Hematopoietic multipotent progenitor cell (in vitro differentiated cells): ENCODE measurements at regions not wholly inside any gene's neighbourhood (a gene's known extent, or its start where the extent isn't known, plus 50 kb on each side); places are given as distances from the start of the nearest gene placed in this dataset.

Source experiments
- DNase-seq, 3 donors: peaks; one replicate each; pipeline ENCODE4 v3.0.0-alpha.2; 2011 to 2015; ENCODE audit warnings: low read depth in 2 of 3, low spot score in 2 of 3

- no peak for DNase-seq
Observed at GRCh38 chr7:9782275-9782674, 1191.4 kb upstream of the PHF14 start.

DNA sequence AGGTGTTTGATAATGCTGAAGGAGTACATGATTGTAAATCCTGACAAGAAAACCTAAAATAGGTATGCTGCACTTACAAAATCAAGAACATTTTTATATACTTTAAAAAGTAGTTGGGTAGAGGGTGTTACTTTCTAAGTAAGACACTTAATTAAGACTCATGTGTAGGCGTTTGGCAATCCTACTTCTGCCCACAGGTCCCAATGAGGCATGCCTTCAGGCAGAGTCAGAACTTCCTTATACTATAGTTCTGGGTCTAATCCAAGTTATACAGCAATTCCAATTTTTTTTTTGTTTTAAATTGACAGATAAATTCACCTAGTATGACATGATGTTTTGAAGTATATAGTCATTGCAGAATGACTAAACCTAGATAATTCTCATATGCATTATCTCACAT lies 1188.5 kb upstream of the PHF14 start:
- no peak for DNase-seq

DNA sequence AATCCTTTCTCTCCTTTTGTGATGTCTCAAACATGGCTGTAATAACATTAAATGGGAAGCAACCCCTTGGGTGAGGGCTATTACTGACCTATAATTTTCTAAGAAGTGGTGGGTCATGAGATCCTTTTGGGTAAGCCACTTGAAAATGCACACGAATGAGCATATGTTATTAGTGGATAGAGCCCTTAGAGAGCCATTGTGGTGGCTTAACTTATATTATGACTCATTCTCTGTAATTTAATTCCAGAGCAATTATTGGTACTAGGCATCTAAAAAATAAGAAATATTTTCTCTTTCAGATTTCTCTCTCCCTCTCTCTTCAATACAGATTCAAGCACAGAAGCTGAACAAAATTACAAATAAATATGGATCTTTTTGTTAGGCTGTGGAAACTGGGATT lies 1177.4 kb upstream of the PHF14 start:
- no peak for DNase-seq

GRCh38 chr7:9822458-9823290 lies 1151.0 kb upstream of the PHF14 start:
- DNase-seq: no peak

GRCh38 chr7:9835199-9835598 lies 1138.5 kb upstream of the PHF14 start:
- no peak for DNase-seq

DNA sequence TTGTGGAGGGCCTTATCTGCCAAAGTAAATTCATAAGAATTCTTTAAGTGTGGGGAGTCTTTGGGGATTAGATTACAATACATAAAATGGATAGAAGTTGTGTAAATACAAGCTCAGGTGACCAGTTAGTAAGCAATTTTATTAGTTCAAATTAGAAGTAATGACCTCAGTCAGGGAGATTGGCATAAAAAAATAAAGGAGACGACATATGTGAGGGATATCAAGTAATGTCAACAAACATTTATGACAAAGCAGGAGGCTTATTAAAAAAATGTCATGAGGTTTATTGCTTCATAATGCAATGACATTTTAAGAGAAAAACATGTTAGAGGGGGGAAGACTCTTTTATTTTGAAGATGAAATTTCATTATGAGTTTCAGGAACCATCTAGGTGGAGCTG lies 1137.0 kb upstream of the PHF14 start:
- DNase-seq: no peak

DNA sequence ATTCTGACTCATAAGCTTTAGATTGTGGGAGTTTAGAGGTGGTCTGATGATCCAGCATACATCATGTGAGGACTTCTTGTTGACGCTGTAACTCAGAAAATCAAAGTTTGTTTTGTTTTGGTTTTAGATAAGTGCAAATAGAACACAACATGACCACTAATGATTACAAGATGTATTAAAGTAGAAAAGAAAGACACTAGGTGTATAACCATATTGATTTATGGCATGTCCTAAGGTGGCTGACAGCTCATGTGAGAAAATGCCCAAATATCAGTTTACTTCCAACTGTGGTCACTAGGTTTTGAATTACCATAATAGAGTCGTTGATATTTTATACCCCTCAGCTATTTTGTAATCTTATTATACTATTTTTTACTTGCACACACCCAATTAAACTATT lies 1131.4 kb upstream of the PHF14 start:
- DNase-seq: no peak

DNA sequence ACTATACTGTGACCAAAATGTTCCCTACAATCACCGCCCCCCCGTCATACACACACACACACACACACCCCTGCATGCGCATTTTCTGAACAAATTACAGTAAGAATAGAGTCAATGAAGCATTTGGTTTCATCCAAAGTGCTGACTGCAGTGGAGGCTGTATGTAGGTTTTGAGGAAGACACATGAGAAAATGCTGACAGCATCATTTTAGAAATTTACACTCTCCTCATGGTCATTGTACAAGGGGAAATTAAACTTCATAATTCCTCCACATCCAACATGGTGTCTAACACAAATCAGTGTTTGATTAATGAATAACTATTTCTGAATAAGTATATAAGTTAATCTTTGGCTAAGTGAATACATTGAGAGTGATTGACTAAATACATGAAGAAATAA lies 1126.8 kb upstream of the PHF14 start:
- no peak for DNase-seq

DNA sequence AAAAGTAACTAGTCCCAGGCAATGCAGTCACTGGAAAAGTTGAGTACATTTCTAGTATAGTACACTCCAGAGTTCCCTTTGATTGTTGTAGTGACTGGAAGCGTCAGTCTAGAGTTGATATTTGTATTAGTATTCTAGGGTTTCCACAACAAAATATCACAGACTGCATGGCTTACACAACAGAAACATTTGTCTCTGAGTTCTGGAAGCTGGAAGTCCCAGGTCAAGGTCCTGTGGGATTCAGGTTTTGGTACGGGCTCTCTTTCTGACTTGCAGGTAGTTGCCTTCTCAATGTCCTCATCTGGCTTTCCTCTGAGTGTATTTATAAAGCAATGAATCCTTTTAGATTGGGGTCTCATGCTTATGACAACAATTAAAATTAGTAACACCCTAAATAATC lies 1119.1 kb upstream of the PHF14 start:
- no peak for DNase-seq

- no peak for DNase-seq
Observed at GRCh38 chr7:9856668-9857067, 1117.0 kb upstream of the PHF14 start.

GRCh38 chr7:9863545-9863944 lies 1110.1 kb upstream of the PHF14 start:
- no peak for DNase-seq

GRCh38 chr7:9869151-9869550 lies 1104.5 kb upstream of the PHF14 start:
- DNase-seq: no peak

DNA sequence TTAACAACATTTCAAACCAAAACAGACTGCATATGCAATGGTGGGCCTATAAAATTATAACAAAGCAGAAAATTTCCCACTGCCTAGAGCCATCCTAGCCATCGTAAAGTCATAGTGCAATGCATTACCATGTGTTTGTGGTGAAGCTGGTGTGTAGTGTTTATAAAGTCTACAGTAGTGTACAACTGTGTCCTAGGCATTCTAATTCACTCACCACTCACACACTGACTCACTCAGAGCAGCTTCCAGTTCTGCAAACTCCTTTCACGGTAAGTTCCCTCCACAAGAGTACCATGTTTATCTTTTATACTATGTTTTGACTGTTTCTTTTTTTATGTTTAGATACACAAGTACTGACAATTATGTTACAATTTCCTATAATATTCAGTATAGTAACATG lies 1104.1 kb upstream of the PHF14 start:
- DNase-seq: no peak

DNA sequence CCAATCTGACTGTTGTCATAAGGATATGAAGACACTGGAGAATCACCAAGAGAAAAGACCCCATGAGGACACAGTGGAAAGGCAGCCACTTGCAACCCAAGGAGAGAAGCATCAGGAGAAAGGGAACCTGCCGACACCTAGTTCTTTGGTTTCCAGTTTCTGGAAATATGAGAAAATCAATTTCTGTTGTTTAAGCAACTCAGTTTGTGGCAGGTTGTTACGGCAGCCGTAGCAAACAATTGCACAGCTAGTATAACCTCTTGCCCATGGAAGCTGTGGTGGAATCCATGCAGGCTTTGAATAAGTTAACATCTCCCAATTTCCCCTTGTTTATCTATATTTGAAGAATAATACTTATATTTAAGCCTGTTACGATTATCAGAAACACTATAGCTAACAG lies 1103.0 kb upstream of the PHF14 start:
- no peak for DNase-seq

GRCh38 chr7:9874182-9874581 lies 1099.5 kb upstream of the PHF14 start:
- DNase-seq: no peak

- no peak for DNase-seq
Observed at GRCh38 chr7:9876053-9876452, 1097.6 kb upstream of the PHF14 start.

DNA sequence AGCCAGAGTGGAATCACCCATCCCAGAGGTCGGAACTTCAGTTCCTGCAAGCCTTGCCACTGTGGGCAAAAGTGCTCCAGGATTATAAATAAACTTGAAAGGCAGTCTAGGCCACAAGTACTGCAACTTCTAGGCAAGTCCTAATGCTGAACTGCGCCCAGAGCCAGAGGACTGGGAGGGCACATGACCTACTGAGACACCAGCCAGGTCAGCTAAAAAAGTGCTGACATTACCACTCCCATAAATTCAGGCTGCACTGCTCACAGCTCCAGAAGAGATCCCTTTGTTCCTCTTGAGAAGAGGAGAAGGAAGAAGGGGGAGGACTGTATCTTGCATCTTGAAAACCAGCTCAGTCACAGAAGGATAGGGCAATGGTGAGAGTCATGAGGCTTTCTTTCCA lies 1084.1 kb upstream of the PHF14 start:
- no peak for DNase-seq

- no peak for DNase-seq
Observed at GRCh38 chr7:9890092-9890491, 1083.6 kb upstream of the PHF14 start.

DNA sequence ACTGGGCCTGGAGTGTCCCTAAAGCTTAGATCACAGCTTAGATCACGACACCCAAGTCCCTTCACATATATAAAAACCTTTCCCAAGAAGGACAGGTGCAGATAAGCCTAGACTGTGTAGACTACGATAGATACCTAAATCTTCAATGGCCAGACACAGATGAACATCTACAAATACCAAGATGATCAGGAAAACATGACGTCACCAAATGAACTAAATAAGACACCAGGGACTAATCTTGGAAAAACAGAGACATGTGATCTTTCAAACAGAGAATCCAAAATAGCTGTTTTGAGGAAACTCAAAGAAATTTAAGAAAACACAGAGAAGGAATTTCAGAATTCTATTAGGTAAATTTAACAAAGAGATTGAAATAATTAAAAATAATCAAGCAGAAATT lies 1082.6 kb upstream of the PHF14 start:
- DNase-seq: no peak

DNA sequence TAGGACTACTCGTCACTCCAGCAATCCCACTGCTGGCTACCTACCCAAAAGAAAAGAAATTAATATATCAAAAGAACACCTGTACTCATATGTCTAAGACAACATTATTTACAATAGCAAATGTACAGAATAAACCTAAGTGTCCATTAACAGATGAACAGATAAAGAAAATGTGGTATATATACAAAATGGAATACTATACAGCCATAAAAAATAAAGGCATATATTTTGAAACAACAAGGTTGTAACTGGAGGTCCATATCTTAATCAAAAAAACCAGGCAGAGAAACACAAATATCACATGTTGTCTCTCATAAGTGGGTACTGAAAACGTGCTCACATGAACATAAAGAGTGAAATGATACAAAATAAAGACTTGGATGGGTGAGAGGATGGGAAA lies 1073.3 kb upstream of the PHF14 start:
- no peak for DNase-seq

GRCh38 chr7:9921326-9921725 lies 1052.3 kb upstream of the PHF14 start:
- DNase-seq: no peak

DNA sequence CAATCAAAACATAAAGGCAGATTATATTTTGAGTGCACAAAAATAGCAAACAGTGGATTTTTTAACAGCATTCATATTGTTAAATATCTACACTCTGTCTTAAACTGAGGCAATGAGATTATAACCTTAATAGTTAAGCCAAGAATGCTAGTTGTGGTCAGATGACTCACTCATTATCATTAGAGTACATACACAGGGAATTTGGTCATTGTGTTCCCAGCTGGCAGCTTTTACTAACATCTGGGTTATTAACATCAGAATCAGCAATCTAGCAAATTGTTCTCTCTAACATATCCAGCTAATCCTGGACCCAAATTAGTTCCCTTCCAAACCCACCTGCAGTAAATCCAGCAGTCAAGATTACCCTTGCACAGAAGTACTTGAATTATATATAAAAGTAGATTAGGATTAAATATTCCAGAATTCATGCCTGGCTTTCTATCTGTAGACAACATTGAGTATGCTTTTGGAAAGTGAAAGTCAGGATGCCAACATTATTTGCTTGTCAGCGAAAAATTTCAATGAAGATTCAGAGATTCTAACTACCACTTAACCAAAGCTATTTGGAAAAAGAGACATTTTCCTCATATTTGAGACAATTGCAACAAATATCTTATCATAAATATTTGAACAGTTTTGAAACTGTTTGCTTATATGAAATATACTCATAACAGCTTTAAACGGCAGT lies 1035.6 kb upstream of the PHF14 start:
- DNase-seq: no peak
